BLaER1 treated with 17β-estradiol and CSF1 and Interleukin-3, amounts not matched to agents 10 nM and 100 nM (cell line): ENCODE measurements at regions not wholly inside any gene's neighbourhood (a gene's known extent, or its start where the extent isn't known, plus 50 kb on each side); places are given as distances from the start of the nearest gene placed in this dataset.

Source experiments
- H3K27ac ChIP-seq, 11 experiments: shearing (Covaris generic); formaldehyde crosslinking; 2 replicates each; pipeline ENCODE4 v1.8.1; 2022
- H3K27me3 ChIP-seq, 11 experiments: shearing (Covaris generic); formaldehyde crosslinking; 2 replicates each; pipeline ENCODE4 v1.8.1; 2022
- H3K36me3 ChIP-seq, 11 experiments: shearing (Covaris generic); formaldehyde crosslinking; 2 replicates each; pipeline ENCODE4 v1.8.1; 2022
- H3K4me1 ChIP-seq, 10 experiments: shearing (Covaris generic); formaldehyde crosslinking; 2 replicates each; pipeline ENCODE4 v1.8.1; 2022
- H3K4me2 ChIP-seq, 11 experiments: shearing (Covaris generic); formaldehyde crosslinking; 2 replicates each; pipeline ENCODE4 v1.8.1; 2022
- H3K4me3 ChIP-seq, 10 experiments: shearing (Covaris generic); formaldehyde crosslinking; 2 replicates each; pipeline ENCODE4 v1.8.1; 2022
- H3K9ac ChIP-seq, 11 experiments: shearing (Covaris generic); formaldehyde crosslinking; 2 replicates each; pipeline ENCODE4 v1.8.1; 2022
- H3K9me3 ChIP-seq, 11 experiments: shearing (Covaris generic); formaldehyde crosslinking; replicated peaks in 1 of 11; 2 replicates each; pipeline ENCODE4 v1.8.1; 2022
- H4K20me1 ChIP-seq, 11 experiments: shearing (Covaris generic); formaldehyde crosslinking; 2 replicates each; pipeline ENCODE4 v1.8.1; 2022
- Cebpa-rat ChIP-seq, 11 experiments: shearing (Covaris generic); IDR thresholded peaks; 2 replicates each; pipeline ENCODE4 v1.8.1; 2022

DNA sequence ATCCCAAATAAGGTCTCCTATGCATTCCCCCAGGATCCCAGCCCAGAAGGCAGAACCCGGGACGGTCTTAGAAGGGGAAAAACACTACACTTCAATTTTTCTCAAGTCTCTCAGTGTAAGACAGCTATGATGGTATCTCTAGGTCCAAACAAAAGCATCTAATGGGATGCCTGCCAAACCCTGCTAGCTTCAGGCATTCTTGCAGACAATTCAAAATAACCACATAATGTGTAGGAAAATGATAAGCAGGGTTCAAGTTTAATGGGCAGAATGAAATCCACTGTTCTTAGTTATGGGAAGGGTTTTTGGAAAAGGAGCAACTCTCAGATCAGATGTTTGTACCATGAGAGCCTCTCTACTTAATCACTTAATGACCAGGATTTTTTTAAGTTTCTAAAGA is 119.8 kb upstream of the ANO1 start:
- Histone ChIP-seq H3K4me2 (no peak overlapping the region), H3K9ac (no peak overlapping the region), H3K27me3 (no peaks in the 10 kb centered on the region), H3K27ac (no peak overlapping the region), H3K4me3 (no peak overlapping the region), H3K9me3 (peaks cover 17 to 32% (median 24%) of the 10 kb centered on the region in 11 experiments), H4K20me1 (peaks cover 0 to 5% (median 0%) of the 10 kb centered on the region in 11 experiments; a peak in 1 of 22 replicates), H3K36me3 (no peaks in the 10 kb centered on the region), H3K4me1 (peaks cover 9 to 19% (median 11%) of the 10 kb centered on the region in 10 experiments; a peak in 19 of 20 replicates)
- TF ChIP-seq Cebpa-rat (IDR thresholded peaks at IDR 0.05), result no peak

GRCh38 chr11:69959461-69959860 is 118.7 kb upstream of the ANO1 start:
- Histone ChIP-seq H4K20me1 (peaks cover 0 to 5% (median 0%) of the 10 kb centered on the region in 11 experiments; a peak in 1 of 22 replicates), H3K27ac (no peak overlapping the region), H3K9me3 (peaks cover 17 to 32% (median 24%) of the 10 kb centered on the region in 11 experiments), H3K36me3 (no peaks in the 10 kb centered on the region), H3K27me3 (no peaks in the 10 kb centered on the region), H3K4me2 (no peak overlapping the region), H3K4me1 (peaks cover 17 to 30% (median 20%) of the 10 kb centered on the region in 10 experiments), H3K4me3 (no peak overlapping the region), H3K9ac (no peak overlapping the region)
- TF ChIP-seq Cebpa-rat (IDR thresholded peaks at IDR 0.05), result no peak

GRCh38 chr11:69961738-69962137 is 116.4 kb upstream of the ANO1 start:
- peaks cover 17 to 45% (median 31%) of the 10 kb centered on the region in 10 experiments for H3K4me1 ChIP-seq
- H3K9me3 ChIP-seq, result peaks cover 17 to 32% (median 24%) of the 10 kb centered on the region in 11 experiments
- no peak overlapping the region for H3K9ac ChIP-seq
- peak overlapping the region in 2 of 11 experiments; percentile 40 to 56; a peak in 2 of 22 replicates for H3K4me2 ChIP-seq
- peaks cover 0 to 4% (median 0%) of the 10 kb centered on the region in 11 experiments; a peak in 1 of 22 replicates for H4K20me1 ChIP-seq
- H3K4me3 ChIP-seq, result no peak overlapping the region
- no peaks in the 10 kb centered on the region for H3K27me3 ChIP-seq
- no peak overlapping the region for H3K27ac ChIP-seq
- no peak for TF ChIP-seq Cebpa-rat (IDR thresholded peaks at IDR 0.05)
- no peaks in the 10 kb centered on the region for H3K36me3 ChIP-seq

DNA sequence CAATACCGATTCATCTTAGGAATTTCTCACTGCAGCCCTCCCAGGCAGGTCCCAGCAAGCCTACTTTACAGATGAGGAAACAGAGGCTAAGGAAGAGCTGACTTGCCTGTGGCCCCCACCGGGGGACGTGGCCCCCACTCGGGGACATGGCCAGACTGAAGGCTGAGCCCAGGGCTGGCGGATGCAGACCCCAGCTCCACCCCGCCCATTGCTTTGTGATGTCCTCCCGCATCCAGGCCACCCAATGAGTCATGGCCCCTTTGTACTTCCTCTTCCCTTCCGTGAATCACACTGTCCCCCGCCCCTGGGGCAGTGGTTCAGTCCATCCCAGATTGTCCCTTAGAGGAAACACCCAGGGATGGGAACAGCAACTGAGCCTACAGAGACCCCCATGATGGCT is 116.0 kb upstream of the ANO1 start:
- H3K36me3 ChIP-seq, result no peaks in the 10 kb centered on the region
- H3K4me1 ChIP-seq, result peaks cover 17 to 49% (median 35%) of the 10 kb centered on the region in 10 experiments
- H4K20me1 ChIP-seq, result 0 out of 22 replicates have a peak, but pooled peaks cover 0 to under 1% (median 0%) of the 10 kb centered on the region in 11 experiments
- no peaks in the 10 kb centered on the region for H3K27me3 ChIP-seq
- peaks cover 17 to 32% (median 24%) of the 10 kb centered on the region in 11 experiments for H3K9me3 ChIP-seq
- no peak overlapping the region for H3K9ac ChIP-seq
- H3K4me2 ChIP-seq, result peak overlapping the region; percentile 22 to 69 (median 48); a peak in 19 of 22 replicates
- 0 out of 22 replicates have a peak overlapping the region, but pooled peaks of 1 of the 11 experiments have one; percentile 30 for H3K27ac ChIP-seq
- H3K4me3 ChIP-seq, result no peak overlapping the region
- TF ChIP-seq Cebpa-rat (IDR thresholded peaks at IDR 0.05), result no peak

DNA sequence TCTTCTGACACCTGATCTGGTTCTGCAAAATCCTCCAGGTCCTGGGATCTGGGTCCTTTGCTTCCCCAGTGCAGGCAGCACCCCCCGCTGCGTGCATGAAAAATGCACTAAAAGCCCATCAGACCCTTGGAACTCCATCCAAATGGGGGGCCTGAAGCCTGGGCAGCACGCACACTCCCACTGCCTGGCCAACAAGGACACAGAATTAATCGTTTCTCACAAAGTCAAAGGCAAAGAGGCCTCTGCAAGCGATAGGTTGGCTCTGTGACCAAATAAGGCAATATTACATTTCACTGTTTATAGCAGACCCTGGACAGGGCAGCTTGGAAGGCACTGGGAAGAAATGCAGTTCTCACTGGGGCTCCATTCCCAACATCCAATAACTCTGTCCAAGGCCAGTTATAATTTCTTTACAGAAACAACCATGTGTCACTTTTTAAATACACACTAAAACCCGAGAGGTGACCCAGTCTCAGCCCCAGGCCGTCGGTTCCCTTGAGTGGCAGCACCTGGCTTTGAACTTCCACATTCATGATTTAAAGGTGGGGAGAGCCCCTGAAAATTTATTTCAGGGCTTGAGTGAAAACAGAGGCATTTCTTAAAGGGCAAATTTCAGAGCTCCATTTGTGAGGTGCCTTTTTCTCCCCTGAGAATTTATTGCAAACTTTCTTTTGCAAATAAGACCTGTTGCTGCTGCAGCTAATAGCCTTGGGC is 114.4 kb upstream of the ANO1 start:
- no peak overlapping the region for H3K4me3 ChIP-seq
- H3K4me2 ChIP-seq, result peak overlapping the region in 9 of 11 experiments; percentile 9 to 56 (median 30); a peak in 14 of 22 replicates
- TF ChIP-seq Cebpa-rat (IDR thresholded peaks at IDR 0.05), result no peak
- H3K9me3 ChIP-seq, result peaks cover 13 to 28% (median 19%) of the 10 kb centered on the region in 11 experiments
- no peak overlapping the region for H3K9ac ChIP-seq
- H3K4me1 ChIP-seq, result peaks cover 17 to 62% (median 46%) of the 10 kb centered on the region in 10 experiments
- no peak overlapping the region for H3K27ac ChIP-seq
- H4K20me1 ChIP-seq, result no peaks in the 10 kb centered on the region
- H3K36me3 ChIP-seq, result no peaks in the 10 kb centered on the region
- H3K27me3 ChIP-seq, result no peaks in the 10 kb centered on the region

GRCh38 chr11:69964247-69964643 is 113.9 kb upstream of the ANO1 start:
- Histone ChIP-seq H3K4me3 (no peak overlapping the region), H3K4me2 (peak overlapping the region in 6 of 11 experiments; percentile 9 to 48 (median 20); a peak in 8 of 22 replicates), H3K27me3 (no peaks in the 10 kb centered on the region), H3K9me3 (peaks cover 8 to 22% (median 13%) of the 10 kb centered on the region in 11 experiments; a peak in 21 of 22 replicates), H4K20me1 (no peaks in the 10 kb centered on the region), H3K9ac (no peak overlapping the region), H3K4me1 (peaks cover 17 to 68% (median 49%) of the 10 kb centered on the region in 10 experiments), H3K27ac (no peak overlapping the region), H3K36me3 (no peaks in the 10 kb centered on the region)
- TF ChIP-seq Cebpa-rat (IDR thresholded peaks at IDR 0.05), result no peak

GRCh38 chr11:69965821-69966582 is 112.1 kb upstream of the ANO1 start:
- H3K27ac ChIP-seq, result peak overlapping the region in 1 of 11 experiments; percentile 56; a peak in 2 of 22 replicates
- H3K36me3 ChIP-seq, result no peaks in the 10 kb centered on the region
- no peaks in the 10 kb centered on the region for H4K20me1 ChIP-seq
- no peak overlapping the region for H3K4me3 ChIP-seq
- peak overlapping the region in 9 of 11 experiments; percentile 38 to 84 (median 75); a peak in 16 of 22 replicates for H3K4me2 ChIP-seq
- H3K9ac ChIP-seq, result peak overlapping the region in 2 of 11 experiments; percentile 30 to 38; a peak in 1 of 22 replicates
- TF ChIP-seq Cebpa-rat (IDR thresholded peaks at IDR 0.05), result no peak
- peaks cover 4 to 14% (median 8%) of the 10 kb centered on the region in 11 experiments; a peak in 15 of 22 replicates for H3K9me3 ChIP-seq
- H3K27me3 ChIP-seq, result no peaks in the 10 kb centered on the region
- H3K4me1 ChIP-seq, result peaks cover 29 to 81% (median 67%) of the 10 kb centered on the region in 10 experiments

DNA sequence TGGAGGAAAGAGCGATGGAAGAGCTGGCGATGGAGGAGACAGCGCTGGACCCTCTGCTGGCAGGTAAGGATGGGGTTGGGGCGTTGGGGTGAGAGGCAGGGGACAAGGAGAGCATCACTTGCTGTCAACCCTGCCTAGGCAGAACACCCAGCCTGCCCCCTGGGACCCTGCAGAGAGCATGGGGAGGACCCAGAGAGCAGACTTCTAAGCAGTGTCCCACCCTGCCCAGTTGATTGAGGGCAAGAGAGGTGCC is 111.6 kb upstream of the ANO1 start:
- Histone ChIP-seq H3K4me1 (peaks cover 29 to 86% (median 72%) of the 10 kb centered on the region in 10 experiments), H3K9me3 (peaks cover 3 to 11% (median 6%) of the 10 kb centered on the region in 11 experiments; a peak in 15 of 22 replicates), H3K9ac (peak overlapping the region in 2 of 11 experiments; percentile 30 to 38; a peak in 2 of 22 replicates), H4K20me1 (no peaks in the 10 kb centered on the region), H3K27me3 (0 out of 22 replicates have a peak, but pooled peaks cover 0 to 4% (median 0%) of the 10 kb centered on the region in 11 experiments), H3K27ac (peak overlapping the region in 1 of 11 experiments; percentile 56; a peak in 2 of 22 replicates), H3K4me3 (no peak overlapping the region), H3K36me3 (no peaks in the 10 kb centered on the region), H3K4me2 (peak overlapping the region in 9 of 11 experiments; percentile 38 to 84 (median 75); a peak in 17 of 22 replicates)
- TF ChIP-seq Cebpa-rat (IDR thresholded peaks at IDR 0.05), result no peak
